Vagina (tissue), 2 donors: ENCODE measurements at regions not wholly inside any gene's neighbourhood (a gene's known extent, or its start where the extent isn't known, plus 50 kb on each side); places are given as distances from the start of the nearest gene placed in this dataset.

ENCODE experiments used
- CTCF ChIP-seq, 3 experiments: fragments of 450-650 bp in 2 of 3; fragments of 200-600 bp in 1 of 3; sonication (generic) in 1 of 3; IDR thresholded peaks; one replicate each; pipeline ENCODE4 v1.5.1; 2017 to 2019; ENCODE audit warnings: antibody characterized with exemption in 3 of 3, mild to moderate bottlenecking in 2 of 3, moderate library complexity in 2 of 3
- POLR2A ChIP-seq, 2 donors: fragments of 450-650 bp; IDR thresholded peaks; one replicate each; pipeline ENCODE4 v1.6.1; 2017; ENCODE audit warnings: antibody characterized with exemption in 2 of 2, mild to moderate bottlenecking in 2 of 2, moderate library complexity in 2 of 2
- POLR2AphosphoS5 ChIP-seq, 2 donors: sonication (generic); formaldehyde crosslinking; IDR thresholded peaks; one replicate each; pipeline ENCODE4 v1.9.0; 2017; ENCODE audit warnings: antibody characterized with exemption in 2 of 2, mild to moderate bottlenecking in 2 of 2, low read depth in 1 of 2; ENCODE audit not compliant: insufficient read depth in 1 of 2

GRCh38 chr2:192313773-192314172 lies 119.0 kb upstream of the TMEFF2 start:
- TF ChIP-seq CTCF (IDR thresholded peaks at IDR 0.05) (no peak), POLR2A (IDR thresholded peaks at IDR 0.05) (no peak), POLR2AphosphoS5 (IDR thresholded peaks at IDR 0.05; ENCODE audit: insufficient read depth in 1 of 2, low read depth in 1 of 2) (no peak)
